Left ventricle myocardium inferior (tissue), 1 donor: ENCODE measurements at regions not wholly inside any gene's neighbourhood (a gene's known extent, or its start where the extent isn't known, plus 50 kb on each side); places are given as distances from the start of the nearest gene placed in this dataset.

ENCODE experiments used
- DNase-seq: peaks from one replicate; pipeline ENCODE4 v3.0.0-alpha.2; 2020
- H3K27ac ChIP-seq: fragments of 200-600 bp; replicated peaks from 2 replicates; pipeline ENCODE4 v1.8.0; 2021
- H3K27me3 ChIP-seq: fragments of 200-600 bp; 2 replicates; pipeline ENCODE4 v1.8.0; 2021; ENCODE audit warnings: low read depth
- H3K36me3 ChIP-seq: fragments of 200-600 bp; 2 replicates; pipeline ENCODE4 v1.8.0; 2021
- H3K4me1 ChIP-seq: fragments of 200-600 bp; 2 replicates; pipeline ENCODE4 v1.8.0; 2021
- H3K4me3 ChIP-seq: fragments of 200-600 bp; 2 replicates; pipeline ENCODE4 v1.8.0; 2021; ENCODE audit warnings: mild to moderate bottlenecking, moderate library complexity
- H3K9me3 ChIP-seq: fragments of 200-600 bp; replicated peaks from 2 replicates; pipeline ENCODE4 v1.8.0; 2021
- CTCF ChIP-seq: fragments of 200-600 bp; IDR thresholded peaks from 2 replicates; pipeline ENCODE4 v1.8.0; 2021; ENCODE audit warnings: antibody characterized with exemption, mild to moderate bottlenecking, borderline replicate concordance
- intact Hi-C: fragments of 100-400 bp; cut with micrococcal nuclease; formaldehyde crosslinking; loops from one replicate; pipeline ENCODE4 v1.11.0; 2022
- donor health status: DM: no; HTN: yes; CAD: no; lungs with severe emphysema.

DNA sequence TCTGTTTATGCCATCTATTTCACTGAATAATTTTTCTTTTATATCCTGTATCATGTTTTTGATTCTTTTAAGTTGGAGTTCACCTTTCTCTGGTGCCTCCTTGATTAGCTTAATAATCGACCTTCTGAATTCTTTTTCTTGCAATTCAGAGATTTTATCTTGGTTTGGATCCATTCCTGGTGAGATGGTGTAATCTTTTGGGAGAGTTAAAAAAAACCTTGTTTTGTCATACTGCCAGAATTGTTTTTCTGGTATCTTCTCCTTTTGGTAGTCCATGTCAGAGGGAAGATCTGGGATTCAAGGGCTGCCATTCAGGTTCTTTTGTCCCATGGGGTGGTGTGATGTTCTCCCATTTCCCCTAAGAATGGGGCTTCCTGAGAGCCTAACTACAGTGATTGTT lies 800.8 kb upstream of the TYRP1 start:
- H3K9me3 ChIP-seq, result peaks cover 31% of the 10 kb centered on the region
- no peaks in the 10 kb centered on the region for H3K36me3 ChIP-seq
- TF ChIP-seq CTCF, result no peak
- no peaks in the 10 kb centered on the region for H3K4me1 ChIP-seq
- H3K27ac ChIP-seq, result no peak overlapping the region
- H3K4me3 ChIP-seq, result no peak overlapping the region
- H3K27me3 ChIP-seq, result no peaks in the 10 kb centered on the region
- intact Hi-C loops, result no loop called here
- DNase-seq, result no peak

- Histone ChIP-seq H3K27me3 (no peaks in the 10 kb centered on the region), H3K27ac (no peak overlapping the region), H3K4me1 (no peaks in the 10 kb centered on the region), H3K4me3 (no peak overlapping the region), H3K9me3 (peaks cover 32% of the 10 kb centered on the region), H3K36me3 (no peaks in the 10 kb centered on the region)
- intact Hi-C loops, result no loop called here
- no peak for DNase-seq
- TF ChIP-seq CTCF, result no peak
Measured at GRCh38 chr9:11893331-11893730, 799.9 kb upstream of the TYRP1 start.

- H3K4me3 ChIP-seq, result no peak overlapping the region
- H3K36me3 ChIP-seq, result no peaks in the 10 kb centered on the region
- H3K9me3 ChIP-seq, result peaks cover 32% of the 10 kb centered on the region
- DNase-seq, result no peak
- TF ChIP-seq CTCF, result no peak
- H3K4me1 ChIP-seq, result no peaks in the 10 kb centered on the region
- H3K27me3 ChIP-seq, result no peaks in the 10 kb centered on the region
- no peak overlapping the region for H3K27ac ChIP-seq
- intact Hi-C loops, result no loop called here
Measured at GRCh38 chr9:11894136-11894535, 799.0 kb upstream of the TYRP1 start.

DNA sequence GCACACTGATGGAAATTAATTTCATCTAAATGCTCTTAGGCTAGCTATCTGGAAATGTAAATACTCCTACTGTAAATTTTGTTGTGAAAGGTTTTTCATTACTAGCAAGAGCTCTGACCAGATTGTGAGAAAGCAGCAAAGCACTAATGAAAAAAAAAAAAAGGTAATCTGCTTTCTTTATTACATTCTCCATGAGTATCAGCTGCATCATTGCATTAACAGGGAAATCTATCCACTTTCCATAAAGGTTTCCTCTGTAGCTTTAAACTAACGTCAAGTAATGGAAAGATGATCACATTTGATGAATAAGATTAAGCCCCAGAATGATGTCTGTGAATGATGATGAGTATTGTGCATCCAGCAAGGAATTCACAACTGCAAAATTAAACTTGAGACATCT lies 790.6 kb upstream of the TYRP1 start:
- Histone ChIP-seq H3K27ac (no peak overlapping the region), H3K4me3 (no peak overlapping the region), H3K4me1 (no peaks in the 10 kb centered on the region), H3K27me3 (no peaks in the 10 kb centered on the region), H3K9me3 (peaks cover 5% of the 10 kb centered on the region), H3K36me3 (no peaks in the 10 kb centered on the region)
- no peak for DNase-seq
- intact Hi-C loops, result no loop called here
- TF ChIP-seq CTCF, result no peak

- Histone ChIP-seq H3K27me3 (no peaks in the 10 kb centered on the region), H3K27ac (no peak overlapping the region), H3K4me1 (no peaks in the 10 kb centered on the region), H3K36me3 (no peaks in the 10 kb centered on the region), H3K4me3 (no peak overlapping the region), H3K9me3 (peaks cover 8% of the 10 kb centered on the region)
- intact Hi-C loops, result no loop called here
- TF ChIP-seq CTCF, result no peak
- DNase-seq, result no peak
Measured at GRCh38 chr9:11915699-11916098, 777.5 kb upstream of the TYRP1 start.

GRCh38 chr9:11928871-11929321 lies 764.3 kb upstream of the TYRP1 start:
- DNase-seq, result no peak
- H3K27ac ChIP-seq, result no peak overlapping the region
- no peak for TF ChIP-seq CTCF
- H3K27me3 ChIP-seq, result no peaks in the 10 kb centered on the region
- H3K36me3 ChIP-seq, result no peaks in the 10 kb centered on the region
- H3K4me3 ChIP-seq, result no peak overlapping the region
- H3K4me1 ChIP-seq, result no peaks in the 10 kb centered on the region
- intact Hi-C loops, result no loop called here
- peaks cover 11% of the 10 kb centered on the region for H3K9me3 ChIP-seq
